Uterus (tissue), 2 donors: ENCODE measurements at regions not wholly inside any gene's neighbourhood (a gene's known extent, or its start where the extent isn't known, plus 50 kb on each side); places are given as distances from the start of the nearest gene placed in this dataset.

Experiments
- CTCF ChIP-seq, 4 experiments: fragments of 200-600 bp in 2 of 4; fragments of 450-650 bp in 2 of 4; sonication (generic) in 2 of 4; IDR thresholded peaks; one replicate each; pipeline ENCODE4 v1.5.1; 2016 to 2019; ENCODE audit warnings: antibody characterized with exemption in 4 of 4, mild to moderate bottlenecking in 2 of 4, moderate library complexity in 1 of 4
- POLR2A ChIP-seq, 2 donors: fragments of 450-650 bp; IDR thresholded peaks; one replicate each; pipeline ENCODE4 v1.6.1; 2016; ENCODE audit warnings: antibody characterized with exemption in 2 of 2, mild to moderate bottlenecking in 1 of 2, moderate library complexity in 1 of 2

GRCh38 chr14:101122237-101123141 is 219.0 kb upstream of the RTL1 start:
- TF ChIP-seq CTCF (IDR thresholded peaks at IDR 0.05): no peak
- no peak for TF ChIP-seq POLR2A (IDR thresholded peaks at IDR 0.05)
